Psoas muscle (tissue), 7 donors: ENCODE measurements at regions not wholly inside any gene's neighbourhood (a gene's known extent, or its start where the extent isn't known, plus 50 kb on each side); places are given as distances from the start of the nearest gene placed in this dataset.

ENCODE experiments used
- ATAC-seq, 4 donors: fragments of 200-7000 bp; cut with Tn5 transposase; one replicate each; pipeline ENCODE4 v1.9.1; 2020; ENCODE audit warnings: moderate library complexity in 3 of 4, mild to moderate bottlenecking in 2 of 4
- DNase-seq, 2 donors: peaks; one replicate each; pipeline ENCODE4 v3.0.0-alpha.2; 2020
- H3K27ac ChIP-seq: fragments of 200-600 bp; one replicate; pipeline ENCODE4 v1.8.0; 2022
- H3K27me3 ChIP-seq, 3 donors: fragments of 200-600 bp in 1 of 3; one replicate each; pipeline versions ENCODE4 v1.6.1 to v1.8.0; 2013 to 2022; ENCODE audit warnings: low read length in 2 of 3, mild to moderate bottlenecking in 2 of 3, moderate library complexity in 1 of 3; ENCODE audit not compliant: insufficient read depth in 3 of 3
- H3K36me3 ChIP-seq, 2 donors: fragments of 200-600 bp in 1 of 2; one replicate each; pipeline versions ENCODE4 v1.6.1 to v1.8.0; 2013 to 2022; ENCODE audit warnings: low read depth in 1 of 2, mild to moderate bottlenecking in 1 of 2, moderate library complexity in 1 of 2; ENCODE audit not compliant: insufficient read depth in 1 of 2
- H3K4me1 ChIP-seq: fragments of 200-600 bp; one replicate; pipeline ENCODE4 v1.8.0; 2022
- H3K4me3 ChIP-seq: fragments of 200-600 bp; one replicate; pipeline ENCODE4 v1.8.0; 2022; ENCODE audit warnings: mild to moderate bottlenecking
- H3K9me3 ChIP-seq: fragments of 200-600 bp; one replicate; pipeline ENCODE4 v1.8.0; 2022
- WGBS, 3 donors: extraction: QIAGEN DNeasy Blood & Tissue Kit; methylation state at CpG; one replicate each; pipeline versions ENCODE4 v1.1.6 to v1.1.7; 2013; 5-methylcytosine and 5-hydroxymethylcytosine counted together
- intact Hi-C, 2 donors: fragments of 100-400 bp; cut with DNase I; formaldehyde crosslinking; loops; one replicate each; pipeline versions ENCODE4 v1.11.0 to v1.14.2; 2022
- TF ChIP-seq, protein P1 (sequence below): fragments of 200-600 bp; IDR thresholded peaks from one replicate; pipeline ENCODE4 v1.8.0; 2022; ENCODE audit warnings: antibody characterized with exemption
- donor health status: healthy with polysubstance abuse.
- donor health status: DM: no; HTN: no; CAD: no; lungs with moderate emphysema.
- donor health status: Bipolar disorder and iron deficiency.
- donor health status: healthy.
- donor health status: DM: yes; HTN: yes; CAD: no.
- donor health status: DM: no; HTN: no; CAD: no.
- donor health status: DM: yes; HTN: yes; CAD: no.

DNA sequence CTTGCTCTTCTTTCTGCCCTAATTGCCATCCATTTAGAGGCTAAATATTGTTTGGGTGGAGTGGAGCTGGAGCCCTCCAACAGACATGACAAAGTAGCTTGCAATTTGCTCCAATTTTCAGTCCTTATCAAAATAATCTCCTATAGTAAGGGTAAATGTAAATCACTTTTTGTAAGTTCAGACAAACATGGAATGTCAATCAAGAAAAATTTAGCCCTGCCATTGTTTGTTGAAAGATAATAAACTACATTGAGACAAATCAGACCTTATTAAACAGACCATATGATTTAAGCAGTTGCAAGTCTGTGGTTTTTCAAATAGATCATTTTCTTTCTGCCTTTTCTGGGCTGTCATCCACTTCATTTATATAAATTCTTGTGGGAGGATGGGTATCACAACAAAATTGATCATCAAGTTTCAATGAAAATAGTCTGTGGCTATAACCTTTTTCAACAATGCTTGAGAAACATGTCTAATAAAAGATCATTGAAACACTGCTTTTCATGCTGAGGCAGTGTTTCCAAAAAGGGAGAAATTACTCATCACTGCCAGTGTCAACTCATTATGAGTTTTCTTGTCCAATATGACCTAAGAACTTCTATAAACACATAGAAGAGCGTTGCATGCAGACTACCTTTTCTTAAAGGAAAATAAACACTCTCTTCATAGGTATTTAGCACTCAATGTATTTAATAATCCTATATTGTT, 1152.0 kb upstream of the B3GALT2 start:
- WGBS, 3 donors, result 52 to 61% (median 56%) methylated on average over 1 of the region's 1 CpG
- intact Hi-C loops, result no loop called here

DNA sequence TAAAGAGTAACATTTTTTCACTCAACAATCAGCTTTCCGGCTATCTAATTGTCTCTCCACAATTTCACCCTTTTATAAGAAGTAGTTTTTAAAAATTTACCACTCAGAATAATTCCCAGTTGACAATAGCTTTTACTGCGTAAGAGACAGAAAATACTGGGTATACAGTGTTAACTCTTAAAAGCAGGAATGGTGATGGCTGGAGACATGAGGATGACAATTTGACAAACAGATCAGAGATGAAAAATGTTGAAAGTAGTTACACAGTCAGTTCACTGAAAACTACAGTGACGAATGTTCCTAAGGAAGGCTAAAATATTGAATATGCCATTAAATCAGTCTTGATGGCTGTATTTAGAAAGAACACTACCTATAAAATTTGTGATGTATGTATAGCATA, 1146.8 kb upstream of the B3GALT2 start:
- no peaks in the 10 kb centered on the region for H3K4me1 ChIP-seq
- WGBS, 3 donors, result 84 to 90% (median 90%) methylated on average over 3 of the region's 3 CpGs
- H3K27me3 ChIP-seq, result no peaks in the 10 kb centered on the region
- TF ChIP-seq, protein P1, sequence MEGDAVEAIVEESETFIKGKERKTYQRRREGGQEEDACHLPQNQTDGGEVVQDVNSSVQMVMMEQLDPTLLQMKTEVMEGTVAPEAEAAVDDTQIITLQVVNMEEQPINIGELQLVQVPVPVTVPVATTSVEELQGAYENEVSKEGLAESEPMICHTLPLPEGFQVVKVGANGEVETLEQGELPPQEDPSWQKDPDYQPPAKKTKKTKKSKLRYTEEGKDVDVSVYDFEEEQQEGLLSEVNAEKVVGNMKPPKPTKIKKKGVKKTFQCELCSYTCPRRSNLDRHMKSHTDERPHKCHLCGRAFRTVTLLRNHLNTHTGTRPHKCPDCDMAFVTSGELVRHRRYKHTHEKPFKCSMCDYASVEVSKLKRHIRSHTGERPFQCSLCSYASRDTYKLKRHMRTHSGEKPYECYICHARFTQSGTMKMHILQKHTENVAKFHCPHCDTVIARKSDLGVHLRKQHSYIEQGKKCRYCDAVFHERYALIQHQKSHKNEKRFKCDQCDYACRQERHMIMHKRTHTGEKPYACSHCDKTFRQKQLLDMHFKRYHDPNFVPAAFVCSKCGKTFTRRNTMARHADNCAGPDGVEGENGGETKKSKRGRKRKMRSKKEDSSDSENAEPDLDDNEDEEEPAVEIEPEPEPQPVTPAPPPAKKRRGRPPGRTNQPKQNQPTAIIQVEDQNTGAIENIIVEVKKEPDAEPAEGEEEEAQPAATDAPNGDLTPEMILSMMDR, result no peak
- no peak overlapping the region for H3K27ac ChIP-seq
- no peaks in the 10 kb centered on the region for H3K9me3 ChIP-seq
- DNase-seq (no peak), ATAC-seq (no peak)
- intact Hi-C loops, result no loop called here
- H3K4me3 ChIP-seq, result no peak overlapping the region
- H3K36me3 ChIP-seq, result no peaks in the 10 kb centered on the region

More for the DNA sequence above, 1152.0 kb upstream of the B3GALT2 start:
- Histone ChIP-seq H3K27ac (no peak overlapping the region), H3K9me3 (no peaks in the 10 kb centered on the region), H3K4me1 (no peaks in the 10 kb centered on the region), H3K27me3 (no peaks in the 10 kb centered on the region), H3K36me3 (no peaks in the 10 kb centered on the region), H3K4me3 (no peak overlapping the region)
- DNase-seq, result no peak
- ATAC-seq, result no peak
- TF ChIP-seq, protein P1, result no peak

DNA sequence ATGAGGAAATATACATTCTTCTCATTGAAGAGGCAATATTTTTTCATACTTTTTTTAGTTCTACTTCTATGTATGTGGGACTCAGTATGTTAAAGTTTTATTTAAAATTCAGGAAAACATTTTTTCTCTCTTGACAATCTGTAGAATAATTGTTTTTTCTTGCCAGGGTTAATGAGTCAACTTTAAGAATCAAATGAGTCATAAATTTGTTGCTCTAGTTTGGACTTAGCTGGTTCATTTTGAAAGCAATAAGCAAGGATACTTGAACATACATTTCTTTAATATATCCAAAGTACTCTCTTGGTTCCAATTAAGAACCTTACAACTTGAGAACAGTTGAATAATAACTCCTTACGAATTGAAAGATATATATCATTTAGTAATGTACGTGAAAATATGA, 1145.3 kb upstream of the B3GALT2 start:
- TF ChIP-seq, protein P1, result no peak
- Histone ChIP-seq H3K4me1 (no peaks in the 10 kb centered on the region), H3K27me3 (no peaks in the 10 kb centered on the region), H3K36me3 (no peaks in the 10 kb centered on the region), H3K27ac (no peak overlapping the region), H3K4me3 (no peak overlapping the region), H3K9me3 (no peaks in the 10 kb centered on the region)
- intact Hi-C loops, result no loop called here
- DNase-seq (no peak), ATAC-seq (no peak)
- WGBS, 3 donors, result 72 to 79% (median 72%) methylated on average over 2 of the region's 2 CpGs

DNA sequence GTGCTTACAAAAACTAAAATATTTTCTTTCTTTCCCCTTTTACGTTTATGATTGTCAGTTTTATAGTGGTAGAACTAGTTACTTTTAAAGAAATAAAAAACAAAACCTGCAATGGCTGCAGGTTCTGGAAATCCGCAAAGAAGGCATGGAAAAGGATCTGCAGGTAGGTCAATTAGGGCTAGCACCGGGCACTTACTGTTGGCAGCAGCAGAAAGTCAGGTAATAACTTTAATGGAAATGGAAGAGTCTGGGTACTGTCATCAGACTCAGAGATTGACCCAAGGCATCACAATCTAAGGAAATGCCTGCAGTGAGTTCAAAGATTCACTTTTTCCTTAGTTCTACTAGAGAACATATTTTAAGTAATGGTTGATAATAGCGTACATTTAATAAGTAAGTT, 1136.3 kb upstream of the B3GALT2 start:
- WGBS, 3 donors, result 79 to 88% (median 80%) methylated on average over 4 of the region's 4 CpGs
- Histone ChIP-seq H3K36me3 (no peaks in the 10 kb centered on the region), H3K4me3 (no peak overlapping the region), H3K27me3 (no peaks in the 10 kb centered on the region), H3K9me3 (no peaks in the 10 kb centered on the region), H3K4me1 (no peaks in the 10 kb centered on the region), H3K27ac (no peak overlapping the region)
- intact Hi-C loops, result no loop called here
- DNase-seq (no peak), ATAC-seq (no peak)
- TF ChIP-seq, protein P1, result no peak

DNA sequence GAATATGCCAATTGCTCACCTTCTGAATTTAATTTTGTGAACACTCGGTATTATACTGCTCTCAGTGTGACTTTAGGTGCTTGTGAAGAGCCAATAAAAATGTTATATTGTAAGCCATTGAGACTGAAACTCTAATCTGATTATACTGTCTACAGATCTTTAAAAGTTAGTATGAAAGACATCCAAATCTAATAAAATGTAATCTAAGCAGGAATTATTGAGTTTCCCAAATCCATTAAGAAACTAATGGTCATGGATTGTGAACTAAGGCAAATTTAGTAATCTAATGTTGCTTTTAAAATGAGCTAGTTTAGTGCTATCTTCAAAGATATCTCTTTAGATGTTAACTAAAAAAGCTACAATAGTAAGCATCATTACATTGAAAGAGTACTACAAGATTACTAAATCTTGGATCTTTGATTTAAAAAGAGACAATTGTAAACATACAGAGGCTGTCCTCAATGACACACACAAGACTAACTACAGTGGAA, 1132.4 kb upstream of the B3GALT2 start:
- no peak for ATAC-seq
- H3K9me3 ChIP-seq, result no peaks in the 10 kb centered on the region
- DNase-seq, result no peak
- H3K27me3 ChIP-seq, result no peaks in the 10 kb centered on the region
- 40 to 73% (median 55%) methylated on average over 1 of the region's 1 CpG for WGBS, 3 donors
- no peak overlapping the region for H3K4me3 ChIP-seq
- intact Hi-C loops, result no loop called here
- H3K4me1 ChIP-seq, result no peaks in the 10 kb centered on the region
- no peak overlapping the region for H3K27ac ChIP-seq
- no peaks in the 10 kb centered on the region for H3K36me3 ChIP-seq
- TF ChIP-seq, protein P1, result no peak
